ENCODE measurements at regions not wholly inside any gene's neighbourhood (a gene's known extent, or its start where the extent isn't known, plus 50 kb on each side); places are given as distances from the start of the nearest gene placed in this dataset.
"Not testable (repeated sequence)": the region's sequence is repeated elsewhere in the genome, so short reads cannot be mapped to it uniquely, and the experiment has no call there.

DNA sequence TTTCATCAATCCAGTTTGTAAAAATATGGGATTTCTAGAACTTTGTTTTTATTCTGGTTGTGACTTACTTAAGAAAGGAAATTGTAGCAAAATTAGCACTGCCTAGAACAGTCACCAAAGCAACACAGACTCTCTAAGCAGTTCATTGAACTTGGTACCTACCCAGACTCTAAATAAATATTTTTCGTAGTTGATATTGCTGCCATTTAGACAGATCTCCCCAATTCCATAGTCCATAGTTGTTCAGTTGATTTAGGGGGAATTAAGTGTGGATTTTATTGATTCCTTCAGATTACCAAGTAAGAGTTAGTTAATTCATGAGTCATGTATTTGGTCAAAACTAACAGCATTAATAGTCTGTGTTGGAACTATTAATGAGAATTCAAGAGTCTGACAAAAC is 822.5 kb downstream of the DHX35 start:
- no peak for DNase-seq (ENCODE audit: low spot score)

DNA sequence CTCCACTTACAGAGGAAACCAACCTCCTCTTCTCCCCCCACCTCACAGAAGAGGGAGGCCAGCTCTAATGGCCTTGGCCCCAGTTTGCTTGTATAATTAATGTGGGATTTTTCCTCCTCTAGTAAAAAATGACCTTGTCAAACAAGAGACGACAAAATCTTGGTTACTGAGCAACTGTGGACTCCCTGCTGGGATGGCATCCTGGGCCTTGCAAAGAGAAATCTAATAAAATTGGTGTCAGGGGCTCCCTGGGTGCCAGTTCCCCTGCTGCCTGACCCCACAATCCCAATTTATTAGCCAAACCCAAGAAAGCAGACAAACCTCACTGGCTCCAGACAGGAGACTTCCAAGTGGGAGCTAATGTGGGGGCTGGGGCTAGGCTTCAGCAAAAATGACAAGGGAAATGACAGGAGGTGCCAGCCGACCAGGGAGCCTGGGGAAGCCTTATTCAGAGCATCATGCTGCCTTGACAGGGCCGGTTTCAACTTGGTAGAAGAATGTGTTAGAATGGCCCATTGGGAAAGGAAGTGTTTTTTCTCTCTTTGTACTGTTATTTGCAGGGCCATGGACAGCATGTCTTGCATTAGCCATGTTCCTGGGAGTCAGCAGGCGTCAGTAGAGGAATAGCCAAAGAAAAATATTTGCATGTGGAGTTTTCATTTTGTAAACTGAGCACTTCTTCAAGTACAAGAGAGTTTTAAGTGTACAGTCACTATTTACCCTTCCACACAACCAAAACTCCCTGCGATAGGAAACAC is 816.9 kb downstream of the DHX35 start:
- DNase-seq (ENCODE audit: low spot score): no peak

DNA sequence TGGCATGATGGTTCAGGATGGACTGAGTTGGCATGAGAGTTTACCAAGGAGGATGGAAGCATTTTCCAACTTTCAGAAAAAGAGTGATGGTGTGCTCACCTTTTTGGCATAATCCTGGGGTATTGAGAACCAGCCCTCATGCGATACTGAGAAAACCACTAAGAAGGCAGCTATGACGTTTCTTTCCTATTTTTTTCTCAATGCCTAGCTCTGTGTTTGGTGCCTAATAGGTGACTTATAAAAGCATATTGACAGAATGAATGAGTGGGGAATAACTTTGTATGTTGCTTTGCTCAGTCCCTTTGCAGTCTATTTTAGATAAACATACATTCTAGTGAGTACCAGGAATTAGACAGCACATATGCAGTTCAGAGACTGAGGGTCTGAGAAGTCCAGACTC is 816.3 kb downstream of the DHX35 start:
- no peak for DNase-seq (ENCODE audit: low spot score)

DNA sequence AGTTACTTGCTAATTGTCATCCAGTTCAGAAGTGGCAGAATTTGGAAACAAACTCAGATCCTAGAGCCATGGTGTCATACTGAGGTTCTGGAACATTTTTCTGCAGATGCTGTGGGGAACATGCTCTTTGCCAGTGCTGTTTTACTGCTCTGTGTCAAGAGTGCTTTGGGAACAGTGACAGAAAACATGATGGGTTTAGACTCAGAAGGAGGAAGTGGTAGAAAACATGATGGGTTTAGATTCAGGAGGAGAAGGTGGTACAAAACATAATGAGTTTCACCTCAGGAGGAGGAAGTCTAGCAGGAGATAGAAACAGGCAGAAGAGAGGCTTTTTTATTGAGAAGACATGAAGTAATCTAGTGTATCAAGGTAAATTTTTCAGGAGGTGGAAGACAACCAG is 815.5 kb downstream of the DHX35 start:
- no peak for DNase-seq (ENCODE audit: low spot score)

DNA sequence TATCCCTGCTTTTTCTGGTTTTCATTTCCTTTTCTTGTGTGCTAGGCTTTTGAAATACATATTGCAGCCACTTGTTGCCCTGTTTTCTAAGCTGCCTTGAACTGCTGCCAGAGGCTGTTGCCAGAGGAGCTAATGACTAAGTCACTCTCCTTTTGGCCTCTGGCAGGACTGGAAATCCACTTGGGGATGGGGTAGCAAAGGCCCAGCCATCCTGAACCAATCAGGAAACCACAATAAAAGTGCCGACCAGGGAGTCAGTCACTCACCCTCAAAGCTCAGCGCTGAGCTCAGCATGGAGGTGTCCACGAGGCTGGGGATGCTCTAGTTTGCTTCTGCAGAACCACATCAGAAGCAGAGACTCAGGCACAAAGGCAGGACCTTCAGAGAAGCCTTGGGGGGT is 813.0 kb downstream of the DHX35 start:
- no peak for DNase-seq (ENCODE audit: low spot score)

DNA sequence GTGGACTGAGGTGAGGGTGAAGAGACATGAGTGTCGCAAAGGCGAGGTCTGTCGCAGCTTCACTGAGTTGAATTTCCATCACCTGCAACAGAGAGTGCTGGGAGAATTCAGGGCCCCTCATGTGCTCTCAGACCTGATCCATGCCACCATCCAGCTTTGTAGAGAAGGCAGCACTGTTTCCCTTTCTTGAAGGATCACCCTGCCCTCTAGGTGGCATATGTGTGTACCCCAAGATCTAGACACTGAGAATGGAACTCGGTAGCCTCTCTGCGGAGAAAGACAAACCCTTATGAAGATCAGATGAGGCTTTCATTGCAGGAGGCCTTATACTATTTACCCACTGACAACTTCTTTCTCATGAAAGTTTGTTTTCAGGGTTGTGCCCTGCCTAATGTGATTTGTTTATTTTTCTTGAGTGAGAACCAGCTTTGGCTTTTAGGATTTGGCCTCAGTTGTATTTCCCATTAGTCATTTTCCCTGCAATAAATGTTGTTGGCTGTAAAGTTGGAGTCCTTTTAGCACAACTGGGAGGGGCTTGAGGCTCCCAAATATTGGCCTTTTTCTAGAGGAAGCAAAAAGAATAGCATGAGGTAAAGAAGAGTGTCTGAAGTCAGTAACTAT is 811.3 kb downstream of the DHX35 start:
- DNase-seq (ENCODE audit: low spot score): no peak

DNA sequence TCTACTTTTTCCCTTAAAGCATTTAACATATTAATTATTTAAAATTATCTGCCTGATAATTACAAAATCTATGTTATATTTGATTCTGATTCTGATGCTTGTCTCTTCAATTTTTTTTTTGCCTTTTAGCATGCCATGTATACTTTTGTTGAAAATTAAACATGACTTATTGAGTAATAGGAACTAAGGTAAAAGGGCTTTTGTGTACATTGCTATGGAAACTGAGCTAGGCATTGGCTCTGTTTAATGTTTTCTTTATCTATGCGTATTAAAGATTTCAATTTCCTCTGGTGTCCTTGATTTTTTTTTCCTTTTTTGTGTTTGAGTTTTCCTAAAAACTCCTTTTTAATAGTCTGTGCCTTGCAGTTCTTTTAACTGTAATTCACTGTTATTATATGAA is 805.2 kb downstream of the DHX35 start:
- no peak for DNase-seq (ENCODE audit: low spot score)

GRCh38 chr20:39766333-39766732 is 804.2 kb downstream of the DHX35 start:
- no peak for DNase-seq (ENCODE audit: low spot score)

DNA sequence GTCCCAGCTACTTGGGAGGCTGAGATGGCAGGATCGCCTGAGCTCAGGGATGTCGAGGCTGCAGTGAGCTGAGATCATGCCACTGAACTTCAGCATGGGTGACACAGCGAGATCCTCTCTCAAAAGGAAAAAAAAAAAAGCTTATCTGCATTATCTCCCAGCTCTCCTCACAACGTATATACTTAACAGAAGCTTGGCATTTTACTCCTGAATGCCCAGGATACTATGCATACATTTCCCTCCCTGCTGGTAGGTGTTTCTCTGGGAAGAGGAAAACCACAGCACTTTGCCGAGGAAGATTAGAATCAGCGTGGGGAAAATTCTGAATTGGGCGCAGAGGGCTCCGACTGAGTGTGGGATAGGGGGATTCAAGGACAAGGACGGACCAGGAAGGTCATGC is 800.6 kb downstream of the DHX35 start:
- no peak for DNase-seq (ENCODE audit: low spot score)

- no peak for DNase-seq (ENCODE audit: low spot score)
Observed at GRCh38 chr20:39758876-39759275, 796.7 kb downstream of the DHX35 start.

DNA sequence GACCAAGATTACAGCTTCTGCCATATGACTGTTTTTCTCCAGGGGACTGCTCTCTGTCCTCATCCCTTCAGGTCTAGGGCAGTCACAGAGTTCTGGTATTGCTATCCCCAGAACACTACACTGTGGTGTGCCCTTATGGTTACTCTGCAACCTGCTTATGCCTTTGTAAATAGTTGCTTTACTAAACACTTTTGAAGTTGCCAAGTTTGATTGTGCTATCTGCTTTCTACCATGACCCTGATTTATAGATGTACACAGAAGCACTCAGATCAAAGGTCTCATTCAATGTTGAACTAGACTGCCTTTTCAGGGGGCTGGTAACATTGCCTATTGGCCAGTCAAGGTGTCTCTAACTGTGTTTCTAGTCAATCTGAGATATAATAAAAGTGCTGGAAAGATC is 794.7 kb downstream of the DHX35 start:
- DNase-seq (ENCODE audit: low spot score): no peak

DNA sequence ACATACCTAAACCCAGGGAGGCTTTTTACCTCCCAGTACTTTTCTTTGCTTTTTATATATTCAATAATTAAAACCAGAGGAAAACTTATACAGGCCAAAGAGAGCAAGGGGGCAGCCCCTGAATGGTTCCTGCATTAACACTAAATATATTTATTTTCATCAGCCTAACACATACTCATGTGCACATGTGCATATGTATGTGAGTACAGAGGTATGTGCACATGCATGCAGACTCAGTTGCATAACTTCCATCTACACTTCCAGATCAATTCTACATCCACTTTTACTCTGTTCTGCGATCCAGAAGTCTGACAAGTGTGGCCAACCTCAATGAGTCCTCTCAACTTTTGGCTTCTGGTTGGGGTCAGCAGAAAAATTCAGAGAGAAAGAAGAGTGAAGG is 794.2 kb downstream of the DHX35 start:
- no peak for DNase-seq (ENCODE audit: low spot score)

- no peak for DNase-seq (ENCODE audit: low spot score)
Observed at GRCh38 chr20:39752262-39752876, 790.2 kb downstream of the DHX35 start.

DNA sequence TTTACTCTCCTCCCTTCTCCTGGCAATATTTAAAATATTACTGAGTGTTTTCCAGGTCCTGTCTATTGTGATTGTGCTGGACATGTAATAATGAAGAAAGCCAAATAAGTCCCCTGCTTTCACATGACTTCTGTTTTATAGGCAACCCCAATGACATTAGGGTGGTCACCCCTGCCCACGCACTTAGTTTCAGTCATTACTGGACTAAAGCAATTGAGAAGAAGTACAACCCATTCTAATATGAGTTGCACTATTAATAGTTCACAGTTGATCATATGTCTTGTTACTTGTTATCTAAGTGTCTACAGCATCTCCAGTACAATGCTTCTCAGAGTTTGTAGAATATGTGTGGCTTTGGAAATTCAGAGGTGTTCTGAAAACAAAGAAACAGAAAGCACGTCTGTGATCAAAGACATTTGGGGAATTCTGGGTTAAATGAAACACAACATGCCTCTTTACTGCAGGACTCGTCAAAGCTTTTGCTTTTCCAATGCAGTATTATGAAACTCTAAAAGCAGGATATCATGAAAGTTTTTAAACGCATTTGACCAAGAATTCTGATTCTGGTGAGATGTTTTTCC is 789.5 kb downstream of the DHX35 start:
- no peak for DNase-seq (ENCODE audit: low spot score)

DNA sequence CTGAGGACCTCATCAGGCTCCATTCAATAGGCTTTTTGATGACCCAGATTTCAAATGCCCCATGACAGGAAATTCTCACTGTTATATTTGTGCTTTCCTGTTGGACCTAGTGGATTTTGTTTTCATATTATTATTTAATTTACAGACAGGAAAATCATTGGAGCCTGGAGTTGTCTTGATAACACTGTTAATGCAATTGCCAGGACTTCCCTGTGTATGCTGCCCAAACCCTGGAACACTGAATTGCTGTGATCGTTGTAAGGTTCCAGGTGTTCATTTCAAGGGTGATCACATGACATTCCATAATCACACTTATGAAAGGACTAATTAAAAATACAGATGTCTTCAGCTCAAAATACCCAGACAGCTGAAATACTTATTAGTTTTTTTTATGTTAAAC is 783.2 kb downstream of the DHX35 start:
- no peak for DNase-seq (ENCODE audit: low spot score)

- no peak for DNase-seq (ENCODE audit: low spot score)
Observed at GRCh38 chr20:39738651-39739050, 776.5 kb downstream of the DHX35 start.

DNA sequence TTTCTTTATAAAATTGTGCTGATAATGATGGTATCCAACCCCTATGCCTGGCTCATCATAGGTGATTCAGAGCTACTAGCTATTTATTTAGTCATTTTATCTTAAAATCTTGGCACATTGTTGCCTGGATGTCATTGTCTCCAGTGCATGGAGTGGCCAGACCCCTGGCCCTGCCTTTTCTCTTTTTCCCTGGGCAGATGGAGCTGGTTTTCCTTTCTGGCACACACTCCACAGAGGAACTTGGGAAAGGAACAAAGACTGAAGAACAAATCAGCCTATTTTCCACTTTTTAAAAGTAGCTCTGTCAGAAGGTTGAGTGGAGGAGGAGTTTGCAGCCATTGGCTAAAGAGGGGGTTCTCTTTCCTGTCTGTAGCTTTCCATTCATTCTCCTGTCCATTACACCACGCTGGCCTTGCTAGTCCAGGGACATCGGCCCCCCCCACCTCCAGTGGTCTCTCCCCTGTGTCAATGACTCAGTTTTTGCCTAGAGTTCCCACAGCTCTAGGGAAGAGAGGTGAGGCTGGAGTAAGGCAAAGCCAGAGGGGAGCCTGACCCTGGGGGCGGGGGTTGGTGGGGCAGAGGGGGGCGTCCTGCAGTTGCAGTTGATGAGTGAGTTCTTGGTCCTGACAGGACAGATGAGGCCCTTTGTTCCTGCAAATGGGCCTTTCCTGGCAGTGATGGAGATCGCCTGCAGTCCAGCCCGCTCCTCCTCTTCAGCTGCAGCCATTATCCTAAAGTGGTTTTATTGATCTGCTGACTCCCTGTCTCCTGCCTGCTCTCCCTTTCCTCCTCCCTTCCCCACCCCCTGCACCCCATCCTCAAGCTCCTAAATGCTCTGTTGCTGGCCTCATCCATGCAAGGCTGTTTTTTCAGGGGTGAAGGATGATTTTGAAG is 774.5 kb downstream of the DHX35 start:
- DNase-seq (ENCODE audit: low spot score): no peak

DNA sequence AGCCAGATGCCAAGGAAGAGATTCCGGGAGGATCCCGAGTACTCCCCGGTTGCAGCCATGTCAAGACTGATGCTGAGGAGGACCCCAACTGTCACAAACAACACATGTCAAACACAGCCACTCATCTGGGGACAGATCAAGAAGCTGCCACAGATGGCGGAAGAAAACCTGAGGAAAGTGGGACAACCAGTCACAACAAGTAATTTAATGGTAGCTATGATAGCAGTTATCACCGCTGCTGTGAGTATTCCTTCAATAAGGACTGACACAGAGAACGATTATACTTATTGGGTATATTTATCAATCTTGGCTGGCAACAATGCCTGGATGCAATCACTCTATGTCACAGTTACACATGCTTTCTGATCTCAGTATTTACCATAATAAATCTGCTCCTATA is 763.4 kb downstream of the DHX35 start:
- DNase-seq (ENCODE audit: low spot score): not testable (repeated sequence)

GRCh38 chr20:39719293-39719692 is 757.1 kb downstream of the DHX35 start:
- no peak for DNase-seq (ENCODE audit: low spot score)

GRCh38 chr20:39717936-39718335 is 755.8 kb downstream of the DHX35 start:
- no peak for DNase-seq (ENCODE audit: low spot score)

GRCh38 chr20:39716796-39717341 is 754.7 kb downstream of the DHX35 start:
- no peak for DNase-seq (ENCODE audit: low spot score)

Data from mesenteric fat pad (tissue), 1 donor.